Parathyroid adenoma (tissue), 2 donors: ENCODE measurements at regions not wholly inside any gene's neighbourhood (a gene's known extent, or its start where the extent isn't known, plus 50 kb on each side); places are given as distances from the start of the nearest gene placed in this dataset.
"Not testable (repeated sequence)": the region's sequence is repeated elsewhere in the genome, so short reads cannot be mapped to it uniquely, and the experiment has no call there.

Source experiments
- H2AFZ ChIP-seq: fragments of 300-600 bp; sonication (generic); one replicate; pipeline ENCODE4 v1.7.0; 2017; ENCODE audit warnings: antibody characterized with exemption, mild to moderate bottlenecking
- H3K27ac ChIP-seq: fragments of 300-600 bp; sonication (generic); one replicate; pipeline ENCODE4 v1.7.0; 2017
- H3K27me3 ChIP-seq: fragments of 300-600 bp; sonication (generic); one replicate; pipeline ENCODE4 v1.7.0; 2017; ENCODE audit warnings: low read length; ENCODE audit not compliant: control insufficient read depth, insufficient read depth
- H3K36me3 ChIP-seq: fragments of 300-600 bp; sonication (generic); one replicate; pipeline ENCODE4 v1.7.0; 2017; ENCODE audit warnings: low read length; ENCODE audit not compliant: control insufficient read depth, insufficient read depth
- H3K4me1 ChIP-seq: fragments of 300-600 bp; sonication (generic); one replicate; pipeline ENCODE4 v1.7.0; 2017; ENCODE audit warnings: control low read depth
- H3K4me2 ChIP-seq: fragments of 300-600 bp; sonication (generic); one replicate; pipeline ENCODE4 v1.7.0; 2017; ENCODE audit warnings: low read length
- H3K4me3 ChIP-seq: fragments of 300-600 bp; sonication (generic); one replicate; pipeline ENCODE4 v1.7.0; 2017; ENCODE audit warnings: low read depth, low read length
- H3K79me2 ChIP-seq: fragments of 300-600 bp; sonication (generic); one replicate; pipeline ENCODE4 v1.7.0; 2017; ENCODE audit warnings: control low read depth
- H3K9ac ChIP-seq: fragments of 300-600 bp; sonication (generic); one replicate; pipeline ENCODE4 v1.7.0; 2017; ENCODE audit warnings: mild to moderate bottlenecking
- H3K9me3 ChIP-seq: fragments of 300-600 bp; sonication (generic); one replicate; pipeline ENCODE4 v1.7.0; 2017; ENCODE audit warnings: low read length; ENCODE audit not compliant: control insufficient read depth
- CTCF ChIP-seq: fragments of 300-600 bp; sonication (generic); IDR thresholded peaks from one replicate; pipeline ENCODE4 v1.7.0; 2017; ENCODE audit warnings: antibody characterized with exemption, mild to moderate bottlenecking
- donor health status: primary hyperparathyroidism.

GRCh38 chr1:20411196-20411980, 74.6 kb downstream of the CAMK2N1 start:
- Histone ChIP-seq H3K4me2 (no peak overlapping the region), H3K4me3 (no peak overlapping the region)

GRCh38 chr1:20410503-20410902, 75.5 kb downstream of the CAMK2N1 start:
- H3K9ac ChIP-seq, result no peak overlapping the region
- no peaks in the 10 kb centered on the region for H3K27me3 ChIP-seq
- no peak for TF ChIP-seq CTCF
- no peak overlapping the region for H3K27ac ChIP-seq
- no peaks in the 10 kb centered on the region for H3K79me2 ChIP-seq
- no peaks in the 10 kb centered on the region for H3K4me1 ChIP-seq
- H3K4me3 ChIP-seq, result no peak overlapping the region
- no peaks in the 10 kb centered on the region for H3K36me3 ChIP-seq
- H3K9me3 ChIP-seq, result no peaks in the 10 kb centered on the region
- no peak overlapping the region for H2AFZ ChIP-seq
- no peak overlapping the region for H3K4me2 ChIP-seq

More at GRCh38 chr1:20411196-20411980, 74.6 kb downstream of the CAMK2N1 start:
- no peaks in the 10 kb centered on the region for H3K36me3 ChIP-seq
- no peaks in the 10 kb centered on the region for H3K27me3 ChIP-seq
- H3K9me3 ChIP-seq, result no peaks in the 10 kb centered on the region
- H3K4me1 ChIP-seq, result no peaks in the 10 kb centered on the region
- no peak overlapping the region for H3K9ac ChIP-seq
- H2AFZ ChIP-seq, result no peak overlapping the region
- H3K27ac ChIP-seq, result no peak overlapping the region
- H3K79me2 ChIP-seq, result no peaks in the 10 kb centered on the region
- no peak for TF ChIP-seq CTCF

- no peaks in the 10 kb centered on the region for H3K9me3 ChIP-seq
- no peak overlapping the region for H3K9ac ChIP-seq
- H3K36me3 ChIP-seq, result no peaks in the 10 kb centered on the region
- no peaks in the 10 kb centered on the region for H3K4me1 ChIP-seq
- no peak for TF ChIP-seq CTCF
- no peak overlapping the region for H3K4me3 ChIP-seq
- no peaks in the 10 kb centered on the region for H3K79me2 ChIP-seq
- no peak overlapping the region for H3K4me2 ChIP-seq
- no peak overlapping the region for H3K27ac ChIP-seq
- no peaks in the 10 kb centered on the region for H3K27me3 ChIP-seq
- no peak overlapping the region for H2AFZ ChIP-seq
These were observed 76.0 kb downstream of the CAMK2N1 start for GRCh38 chr1:20409971-20410370.

- H3K4me1 ChIP-seq, result no peaks in the 10 kb centered on the region
- no peaks in the 10 kb centered on the region for H3K27me3 ChIP-seq
- H3K4me2 ChIP-seq, result no peak overlapping the region
- H3K9me3 ChIP-seq, result no peaks in the 10 kb centered on the region
- no peaks in the 10 kb centered on the region for H3K79me2 ChIP-seq
- no peaks in the 10 kb centered on the region for H3K36me3 ChIP-seq
- no peak overlapping the region for H3K9ac ChIP-seq
- no peak overlapping the region for H3K4me3 ChIP-seq
- no peak overlapping the region for H2AFZ ChIP-seq
- no peak for TF ChIP-seq CTCF
- no peak overlapping the region for H3K27ac ChIP-seq
These were observed 77.0 kb downstream of the CAMK2N1 start for GRCh38 chr1:20409012-20409411.

GRCh38 chr1:20408133-20408650, 77.8 kb downstream of the CAMK2N1 start:
- not testable (repeated sequence) for H3K27ac ChIP-seq, H3K4me3 ChIP-seq, H3K9ac ChIP-seq, H3K79me2 ChIP-seq, H3K9me3 ChIP-seq, H3K4me2 ChIP-seq, H3K4me1 ChIP-seq, H3K36me3 ChIP-seq, H3K27me3 ChIP-seq, H2AFZ ChIP-seq
